ENCODE measurements at regions not wholly inside any gene's neighbourhood (a gene's known extent, or its start where the extent isn't known, plus 50 kb on each side); places are given as distances from the start of the nearest gene placed in this dataset.
"Not testable (repeated sequence)": the region's sequence is repeated elsewhere in the genome, so short reads cannot be mapped to it uniquely, and the experiment has no call there.

DNA sequence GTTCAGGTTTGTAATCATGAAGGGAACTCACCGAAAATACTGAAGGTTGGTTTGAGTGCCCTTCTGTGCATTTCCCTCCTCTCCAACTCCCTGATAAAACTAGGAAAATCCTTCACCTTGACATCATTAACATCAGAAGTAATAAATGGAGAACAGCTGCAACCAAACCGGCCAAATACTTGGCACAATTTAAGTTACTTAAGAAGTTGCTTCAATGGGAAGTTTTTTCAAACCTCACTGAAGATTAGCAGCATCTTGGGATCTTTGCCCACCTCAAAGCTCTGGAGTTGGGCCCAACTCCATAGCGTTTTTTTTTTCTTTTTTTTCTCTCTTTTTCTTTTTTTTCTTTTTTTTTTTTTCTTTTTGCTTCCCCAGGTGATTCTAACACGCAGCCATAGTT, 784.8 kb downstream of the KCNA4 start:
- no peak for DNase-seq

DNA sequence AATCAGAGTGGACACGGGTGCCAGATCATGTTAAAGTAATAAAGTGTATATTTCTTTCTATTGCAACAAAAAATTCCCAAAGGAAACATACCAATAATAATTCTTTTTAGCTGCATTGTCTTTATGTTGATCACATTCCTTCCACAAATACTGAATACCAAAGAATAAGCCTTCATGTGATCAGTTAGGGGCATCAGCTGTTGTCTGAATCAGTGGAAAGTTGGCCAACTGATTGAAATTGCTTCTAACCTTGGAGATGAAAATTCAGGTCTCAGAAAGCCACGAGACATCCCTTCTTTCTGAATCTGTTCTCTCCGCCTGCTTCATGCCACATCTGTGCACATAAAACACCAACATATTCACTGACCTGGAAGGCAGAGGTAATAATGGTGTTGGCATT, 785.2 kb downstream of the KCNA4 start:
- DNase-seq, result no peak

DNA sequence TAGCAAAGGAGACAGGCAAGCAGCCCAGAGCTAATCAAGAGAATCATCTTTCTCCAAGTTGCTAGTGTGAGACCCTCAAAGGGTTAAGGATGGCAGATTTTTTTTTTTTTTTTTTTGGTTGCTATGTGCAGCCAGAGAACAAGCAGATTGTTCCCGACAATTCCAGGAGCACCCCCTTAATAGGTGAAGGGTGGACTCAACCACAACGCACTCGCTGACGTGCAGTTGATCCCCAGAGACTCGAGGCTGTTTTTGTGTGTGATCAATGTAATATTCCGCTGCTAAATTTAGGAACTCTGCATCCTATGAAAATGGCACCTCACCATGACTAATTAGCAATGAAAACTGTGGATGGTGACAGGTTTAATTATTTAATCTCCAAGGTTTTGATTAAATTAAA, 789.0 kb downstream of the KCNA4 start:
- DNase-seq, result no peak

DNA sequence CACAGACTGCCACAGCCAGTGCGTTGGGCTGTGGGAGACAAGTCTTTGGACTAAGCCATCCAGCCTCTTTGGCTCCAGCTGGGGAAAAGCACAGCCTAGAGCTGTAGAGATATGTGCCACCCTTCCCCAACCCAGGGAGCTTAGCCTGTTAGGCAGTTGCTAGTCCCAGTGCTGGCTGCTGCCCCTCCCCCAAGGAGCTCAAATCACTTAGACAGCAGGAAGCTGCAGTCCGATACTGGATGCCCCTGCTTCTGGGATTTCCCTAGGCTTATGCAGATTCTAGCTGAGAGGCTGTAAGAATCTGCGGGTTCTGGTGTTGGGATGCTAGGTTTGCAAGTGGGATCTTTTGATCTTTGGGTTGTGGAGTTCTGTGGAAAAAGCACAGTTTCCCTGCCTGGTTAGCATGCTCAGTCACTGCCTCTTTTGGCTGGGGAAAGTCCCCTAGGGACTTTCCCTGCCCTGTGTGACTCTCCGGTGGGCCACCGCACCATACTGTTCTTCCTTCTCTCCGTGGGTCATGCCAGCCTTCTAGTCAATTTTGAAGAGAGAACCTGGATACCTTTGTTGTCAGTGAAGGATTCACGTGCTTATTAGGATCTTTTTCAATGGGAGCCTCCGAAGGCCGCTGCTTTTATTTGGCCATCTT, 792.0 kb downstream of the KCNA4 start:
- no peak for DNase-seq

DNA sequence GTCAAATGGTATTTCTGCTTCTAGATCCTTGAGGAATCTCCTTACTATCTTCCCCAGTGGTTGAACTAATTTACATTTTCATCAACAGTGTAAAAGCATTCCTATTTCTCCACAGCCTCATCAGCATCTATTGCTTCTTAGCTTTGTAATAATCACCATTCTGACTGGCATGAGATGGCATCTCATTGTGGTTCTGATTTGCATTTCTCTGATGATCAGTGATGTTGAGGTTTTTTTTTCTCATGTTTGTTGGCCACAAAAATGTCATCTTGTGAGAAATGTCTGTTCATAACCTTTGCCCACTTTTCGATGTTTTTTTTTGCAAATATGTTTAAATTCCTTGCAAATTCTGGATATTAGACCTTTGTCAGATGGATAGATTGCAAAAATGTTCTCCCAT, 797.3 kb downstream of the KCNA4 start:
- DNase-seq, result not testable (repeated sequence)

DNA sequence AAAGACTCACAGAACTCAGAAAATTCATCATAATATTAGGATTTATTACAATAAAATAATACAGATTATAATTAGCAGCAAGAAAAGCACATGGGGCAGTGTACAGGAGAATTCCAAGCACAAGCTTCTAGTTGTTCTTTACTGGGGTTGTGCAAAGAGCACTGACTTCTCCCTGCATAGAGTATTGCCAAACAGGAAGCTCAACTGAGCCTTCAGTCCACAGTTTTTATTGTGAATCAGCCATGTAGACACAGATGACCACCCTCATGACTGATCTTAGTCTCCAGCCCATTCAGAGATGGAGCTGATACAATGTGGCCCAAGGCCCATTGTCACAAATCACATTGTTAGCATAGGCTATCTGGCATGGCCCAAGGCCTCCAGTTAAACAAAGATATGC, 798.9 kb downstream of the KCNA4 start:
- DNase-seq, result no peak

DNA sequence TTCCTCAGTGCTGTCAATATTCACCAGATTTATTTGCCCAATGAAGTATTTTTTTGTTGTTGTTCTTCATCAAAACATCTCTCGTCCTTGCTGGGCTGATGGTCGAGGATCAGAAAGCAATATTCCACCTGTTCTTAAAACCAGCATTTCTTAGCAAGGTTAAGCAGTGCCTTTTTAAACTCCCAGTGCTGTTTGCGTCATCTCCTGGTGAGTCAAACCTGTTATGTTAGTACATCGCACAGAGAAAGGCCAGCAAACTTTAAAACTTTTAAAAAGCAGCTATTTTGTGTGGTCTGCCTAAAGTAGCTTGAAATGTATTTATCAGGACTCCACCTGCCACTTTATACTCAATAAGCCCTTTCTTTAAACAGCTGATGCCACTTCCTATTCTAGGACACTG, 802.0 kb downstream of the KCNA4 start:
- no peak for DNase-seq

DNA sequence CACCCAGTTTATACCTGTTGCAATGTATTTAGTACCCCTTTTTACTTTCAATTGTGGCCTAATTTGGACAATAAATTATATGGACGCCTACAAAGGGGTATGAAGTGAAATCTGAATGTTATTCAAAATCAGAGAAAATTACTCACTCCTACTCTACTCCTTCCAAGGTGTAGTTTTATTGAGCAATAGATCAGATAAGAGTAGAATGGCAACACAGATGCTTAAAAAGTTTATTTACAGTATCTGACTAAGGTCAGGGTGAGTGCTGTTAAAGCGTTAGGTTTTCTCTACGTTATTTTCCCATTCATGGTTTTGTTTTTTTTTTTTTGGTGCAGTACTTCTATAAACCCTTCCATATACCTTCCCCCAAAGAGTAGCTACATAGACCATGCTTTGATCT, 805.6 kb downstream of the KCNA4 start:
- DNase-seq, result no peak

DNA sequence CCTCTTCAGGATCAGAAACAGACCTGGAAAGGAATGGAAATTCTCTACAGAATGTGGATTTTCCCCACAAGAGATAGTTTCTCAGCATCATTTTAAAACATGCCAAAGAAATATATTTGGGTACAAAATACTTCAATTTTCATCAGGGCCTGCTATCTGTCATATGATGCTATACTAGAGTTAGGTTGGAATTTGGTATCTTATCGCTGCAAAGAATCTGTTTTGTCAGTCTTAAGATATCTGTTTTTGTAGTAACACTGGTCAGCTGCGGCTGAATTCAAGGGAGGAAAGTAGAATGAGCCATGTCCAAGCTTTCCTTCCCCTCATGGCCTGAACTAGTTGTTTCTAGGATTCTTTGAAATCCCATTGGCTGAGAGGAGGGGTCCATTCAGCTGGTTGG, 806.4 kb downstream of the KCNA4 start:
- no peak for DNase-seq

DNA sequence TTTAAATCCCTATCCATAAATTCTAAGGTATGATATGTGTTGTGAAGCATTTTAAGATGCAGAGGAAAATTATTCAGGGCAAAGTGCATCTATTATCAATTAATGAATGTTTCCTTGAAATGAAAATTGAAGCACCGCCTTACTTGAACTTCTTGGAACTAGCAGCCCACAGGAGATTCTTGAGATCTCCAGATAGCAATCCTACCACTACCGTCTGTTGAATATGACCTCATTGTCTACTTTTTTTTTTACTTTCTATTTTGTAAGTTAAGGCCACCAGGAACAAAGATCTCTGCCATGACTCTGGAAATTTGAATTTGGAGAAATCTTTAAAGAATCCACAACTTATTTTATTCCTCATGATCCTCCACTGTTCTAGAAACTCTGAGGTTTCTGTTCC, 808.7 kb downstream of the KCNA4 start:
- DNase-seq, result no peak

DNA sequence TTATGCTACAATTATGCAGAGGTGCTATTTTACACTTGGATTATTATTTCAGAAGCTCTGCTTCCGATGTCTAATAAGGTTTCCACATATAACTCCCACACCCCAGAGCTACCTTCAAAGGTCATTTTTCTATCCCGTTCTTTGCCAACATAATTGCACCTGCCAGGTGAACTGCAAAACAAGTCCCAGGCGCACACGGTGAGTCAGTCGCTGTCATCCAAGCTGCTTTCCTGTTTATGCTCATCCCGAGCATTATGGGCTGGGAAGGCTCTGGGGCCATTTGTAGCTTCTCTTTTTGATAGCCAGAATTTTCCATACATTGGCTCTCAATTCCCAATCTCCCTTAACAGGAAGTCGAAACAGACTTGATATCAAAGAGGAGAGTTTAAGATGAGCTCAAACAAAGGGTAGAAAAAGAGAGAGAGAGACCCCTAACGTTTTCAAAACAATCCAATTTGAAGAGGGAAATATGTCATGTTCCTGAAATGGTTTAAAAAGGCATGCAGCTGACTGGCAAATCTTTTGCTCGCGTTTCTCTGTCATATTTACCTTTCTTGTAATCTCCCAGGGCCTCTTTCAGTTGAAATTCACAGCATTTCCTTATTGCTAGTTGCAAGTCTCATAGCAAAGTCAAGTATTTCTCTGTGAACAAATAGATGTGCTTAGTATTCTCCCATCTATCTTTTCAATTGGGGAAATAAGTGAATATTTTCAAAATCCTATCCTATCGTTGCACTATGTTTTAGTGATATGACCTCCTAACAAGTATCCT, 815.9 kb downstream of the KCNA4 start:
- no peak for DNase-seq

DNA sequence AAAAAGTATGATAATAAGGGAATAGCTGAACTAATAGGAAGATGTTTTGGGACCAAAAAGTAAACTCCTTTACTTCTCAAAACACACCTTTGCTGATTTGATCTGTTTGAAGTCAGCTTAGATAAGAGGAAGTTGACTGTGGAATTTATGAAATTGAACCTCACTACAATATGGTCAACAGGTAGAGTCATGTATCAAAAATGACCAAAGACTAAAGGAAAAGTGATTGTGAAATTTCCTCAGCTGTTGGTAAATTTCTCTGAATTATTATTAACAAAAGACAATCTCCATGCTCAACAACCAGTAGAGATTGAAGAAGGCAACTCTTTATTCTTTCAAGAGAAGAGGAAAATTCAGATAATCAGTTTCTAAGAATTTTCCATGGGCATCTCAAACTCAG, 826.5 kb downstream of the KCNA4 start:
- no peak for DNase-seq

DNA sequence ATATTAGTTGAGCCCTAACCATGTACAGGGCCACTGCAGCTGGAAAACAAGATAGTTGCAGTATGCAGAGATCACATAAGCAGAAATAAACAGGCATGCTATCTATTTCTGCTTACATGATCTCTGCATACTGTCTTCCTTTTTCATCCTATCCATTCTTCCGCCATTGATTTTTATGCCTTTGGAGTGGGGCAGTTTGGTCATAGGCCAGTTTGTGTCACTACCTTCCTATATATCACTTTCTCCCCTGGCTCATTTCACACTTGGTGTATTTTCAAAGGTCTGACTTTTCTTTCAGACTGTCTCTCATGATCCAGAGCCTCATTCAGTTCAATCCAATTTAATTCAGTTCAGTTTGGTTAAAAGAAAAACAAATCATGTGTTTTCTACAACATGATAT, 829.6 kb downstream of the KCNA4 start:
- DNase-seq, result no peak

DNA sequence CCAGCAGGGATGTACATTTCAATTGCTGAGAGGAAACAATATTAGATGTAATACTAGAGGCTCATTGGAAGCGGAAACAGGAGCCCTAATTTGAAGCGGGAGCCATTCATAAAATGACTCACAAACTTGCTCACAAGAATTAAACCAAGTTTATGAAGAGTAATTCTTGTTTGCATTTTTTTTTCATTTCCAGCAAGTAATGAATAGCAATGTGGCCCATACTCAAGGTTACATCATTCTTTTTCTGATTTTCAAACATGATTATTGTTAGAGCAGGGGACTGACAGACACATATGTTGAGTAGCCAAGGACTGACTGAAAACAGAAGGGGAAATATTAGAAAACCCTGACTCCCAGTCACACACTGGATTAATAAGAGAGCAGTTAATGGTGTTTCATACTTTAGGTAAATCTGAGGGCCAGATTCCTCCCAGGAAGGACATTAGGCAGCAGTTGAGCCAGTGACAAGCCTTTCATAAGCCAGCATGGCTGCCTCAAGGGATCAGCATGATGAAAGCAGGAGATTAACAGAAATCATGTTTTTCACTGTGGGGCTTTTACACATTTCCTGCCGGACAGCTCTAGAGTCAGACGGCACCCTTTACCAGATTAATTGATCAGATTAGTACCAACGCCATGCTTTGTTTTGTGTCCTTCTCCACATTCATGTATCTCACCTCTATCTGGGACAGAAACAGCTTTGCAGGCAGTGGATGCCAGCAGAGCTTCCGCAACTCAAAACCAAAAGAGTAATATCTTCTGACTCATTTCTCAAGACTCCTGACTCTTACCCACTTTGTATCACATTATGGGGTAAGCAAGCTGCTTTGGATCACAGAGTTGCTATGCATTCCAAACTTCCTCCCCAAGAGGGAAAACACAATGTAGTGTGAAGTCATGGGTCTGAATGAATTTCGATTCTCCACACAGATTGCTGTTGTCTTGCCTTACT, 831.6 kb downstream of the KCNA4 start:
- peak; percentile 56 for DNase-seq

DNA sequence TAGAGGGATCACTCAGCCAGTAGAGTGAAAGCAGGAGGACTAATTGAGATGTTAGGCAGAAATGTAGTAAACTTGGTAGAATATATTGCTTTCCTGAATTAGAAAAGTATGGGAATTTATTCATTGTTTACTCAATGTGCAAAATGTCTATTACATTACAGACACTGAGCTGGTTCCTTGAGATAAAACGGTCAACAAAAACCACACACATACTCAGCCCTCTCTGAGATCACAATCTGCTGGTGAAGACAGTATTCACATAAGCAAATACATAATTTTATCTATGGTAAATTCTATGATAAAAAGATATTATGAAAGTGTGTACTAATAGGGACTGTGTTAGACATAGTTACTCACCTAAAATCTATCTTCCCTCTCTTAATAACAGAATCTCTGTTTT, 833.5 kb downstream of the KCNA4 start:
- DNase-seq, result no peak

DNA sequence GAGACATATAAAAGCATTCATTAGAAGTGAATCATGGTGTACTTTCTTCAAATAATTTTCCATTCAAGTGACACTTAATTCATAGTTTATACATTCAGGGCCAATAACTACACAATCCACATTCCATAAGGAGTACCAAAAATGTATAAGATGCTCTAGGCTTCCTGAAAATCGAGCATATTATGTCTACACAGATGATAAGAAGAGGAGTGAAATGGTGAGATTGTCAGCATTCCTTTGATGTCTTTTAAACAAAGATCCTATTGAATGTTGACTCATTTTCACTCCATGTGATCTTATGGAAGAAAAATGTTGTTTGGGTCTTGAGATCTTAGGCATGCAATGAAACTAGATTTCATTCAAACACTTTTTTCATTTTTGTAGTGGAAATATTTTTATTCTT, 843.2 kb downstream of the KCNA4 start:
- peak; percentile 25 for DNase-seq

DNA sequence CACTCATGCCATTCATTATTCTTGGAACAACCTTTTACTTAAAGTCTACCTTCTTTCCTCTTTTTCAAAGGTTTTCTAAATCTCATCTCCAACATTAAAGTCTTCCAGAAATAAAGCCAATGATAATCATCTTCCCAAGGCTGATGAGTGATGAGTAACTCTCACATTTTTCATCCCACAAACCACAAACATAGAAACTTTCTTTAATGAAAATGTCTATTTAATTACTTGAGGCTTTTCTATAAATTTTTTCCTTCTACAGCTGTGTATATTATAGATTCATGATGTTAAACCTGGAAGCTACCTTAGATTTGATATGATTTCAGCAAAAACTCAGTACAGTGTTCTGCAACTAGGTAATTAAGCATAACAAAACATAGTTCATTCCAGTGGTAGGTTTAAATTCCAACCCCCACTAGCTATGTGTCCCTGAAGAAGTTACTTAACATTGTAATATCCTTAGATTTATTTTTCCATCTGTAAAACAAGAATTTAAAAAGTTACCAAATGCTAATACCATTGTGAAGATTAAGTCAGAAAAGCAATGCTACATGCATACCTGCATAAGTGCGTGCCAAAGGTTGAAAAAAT, 845.4 kb downstream of the KCNA4 start:
- no peak for DNase-seq

DNA sequence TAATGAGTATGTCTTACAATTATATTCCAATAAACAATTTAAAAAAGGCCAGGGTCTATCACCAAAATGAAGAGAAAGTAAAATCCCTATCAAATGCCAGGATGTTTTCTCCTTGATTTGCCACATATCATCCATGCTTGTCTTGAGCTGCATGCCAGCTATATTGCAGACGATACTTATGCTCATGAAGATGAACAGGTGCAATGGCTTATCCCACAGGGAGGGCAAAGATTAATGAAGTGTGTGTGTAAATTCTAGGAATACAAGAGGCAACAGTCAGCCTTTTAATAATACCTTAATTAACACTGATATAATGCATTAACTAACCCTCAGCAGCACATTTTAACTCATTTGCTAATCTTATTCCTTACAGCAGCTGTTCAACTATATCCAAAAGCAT, 850.5 kb downstream of the KCNA4 start:
- no peak for DNase-seq

DNA sequence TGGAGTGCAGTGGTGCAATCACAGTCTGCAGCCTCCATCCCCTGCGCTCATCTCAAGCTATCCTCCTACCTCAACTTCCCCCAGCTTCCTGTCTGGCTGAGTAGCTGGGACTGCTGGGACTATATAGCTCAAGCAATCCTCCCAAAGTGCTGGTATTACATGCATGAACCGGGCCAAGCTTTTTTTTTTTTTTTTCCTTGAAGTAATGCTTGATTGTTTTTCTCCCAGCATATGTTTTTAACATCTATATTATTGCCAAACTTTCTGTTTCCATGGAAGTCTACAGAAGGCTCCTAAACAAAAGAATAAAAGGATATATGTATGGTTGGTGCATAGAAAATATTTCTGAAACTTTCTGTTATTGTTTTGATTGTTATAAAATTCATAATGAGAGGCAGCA, 853.6 kb downstream of the KCNA4 start:
- DNase-seq, result no peak

DNA sequence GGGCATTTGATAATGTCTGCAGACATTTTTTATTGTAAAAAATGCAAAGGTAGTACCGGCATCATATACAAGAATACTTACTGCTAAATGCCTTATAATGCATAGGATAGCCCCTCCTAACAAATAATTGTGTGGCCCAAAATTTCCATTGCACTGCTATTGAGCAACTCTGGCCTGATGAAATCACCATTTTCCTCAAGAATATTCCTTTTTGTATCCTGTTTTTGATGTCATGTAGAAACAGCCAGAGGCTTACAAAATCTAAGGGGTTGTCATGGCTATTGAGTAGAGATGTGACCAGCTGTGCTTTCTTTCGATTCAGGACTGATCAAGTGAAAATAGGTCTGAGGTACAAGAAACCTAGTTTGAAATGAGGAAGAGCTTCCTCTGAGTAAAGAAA, 854.3 kb downstream of the KCNA4 start:
- no peak for DNase-seq

DNA sequence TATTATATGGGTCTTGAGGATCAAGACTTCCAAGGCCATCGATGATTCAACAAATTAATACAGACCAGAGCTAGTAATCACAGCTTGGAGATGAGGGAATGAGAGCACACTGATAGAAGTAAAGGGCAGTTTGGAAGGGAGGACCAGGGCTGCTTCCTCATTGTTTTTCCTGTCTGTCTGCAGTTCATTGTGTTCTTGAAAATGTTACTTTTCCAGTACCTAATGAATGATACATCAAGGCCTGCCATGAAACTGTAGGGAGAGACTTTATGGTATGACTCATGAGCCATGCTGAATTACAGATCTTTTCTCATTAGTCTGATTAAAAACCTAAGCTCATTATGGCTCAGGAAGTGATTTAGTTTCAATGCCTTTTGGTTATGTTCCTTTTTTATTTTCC, 855.6 kb downstream of the KCNA4 start:
- DNase-seq, result peak; percentile 48

DNA sequence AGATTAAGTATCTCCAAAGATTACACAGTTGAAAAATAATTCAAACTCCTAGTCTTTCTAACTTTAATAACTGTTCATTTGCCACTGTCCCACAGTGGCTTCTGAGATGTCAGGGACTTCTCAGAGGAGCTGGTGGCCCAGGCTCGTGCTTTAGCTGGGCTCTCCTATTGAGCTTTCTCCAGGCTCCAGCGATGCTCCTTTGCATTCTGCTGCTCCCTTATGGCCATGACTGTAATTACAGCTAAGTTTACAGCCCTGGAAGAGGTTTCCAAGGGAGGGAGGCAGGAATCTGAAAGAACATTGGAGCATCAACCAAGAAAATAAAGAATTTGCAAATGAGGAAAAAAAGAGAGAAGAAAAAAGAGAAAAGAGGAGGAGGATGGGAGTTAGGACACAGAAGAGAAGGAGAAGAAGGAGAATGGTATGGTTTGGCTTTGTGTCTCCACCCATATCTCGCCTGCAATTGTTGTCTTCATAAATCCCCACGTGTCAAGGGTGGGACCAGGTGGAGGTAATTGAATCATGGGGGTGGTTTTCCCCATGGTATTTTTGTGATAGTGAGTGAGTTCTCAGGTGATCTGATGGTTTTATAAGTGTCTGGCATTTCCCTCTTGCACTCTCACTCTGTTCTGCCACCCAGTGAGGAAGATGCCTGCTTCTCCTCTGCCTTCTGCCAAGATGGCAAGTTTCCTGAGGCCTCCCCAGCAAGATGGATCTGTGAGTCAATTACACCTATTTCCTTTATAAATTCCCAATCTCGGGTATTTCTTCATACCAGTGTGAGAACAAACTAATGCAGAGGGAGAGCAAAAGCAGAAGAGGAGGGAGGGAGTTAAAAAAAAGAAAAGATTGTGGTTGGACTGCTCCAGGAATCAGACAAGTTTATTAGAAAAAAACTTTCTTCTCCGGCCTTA, 857.0 kb downstream of the KCNA4 start:
- peak; percentile 88 for DNase-seq
